Effector CD8-positive, alpha-beta T cell (primary cell): ENCODE measurements at regions not wholly inside any gene's neighbourhood (a gene's known extent, or its start where the extent isn't known, plus 50 kb on each side); places are given as distances from the start of the nearest gene placed in this dataset.

Experiments
- DNase-seq: peaks from one replicate; lab custom pipeline; 2025; lab: John Stamatoyannopoulos, UW

- no peak for DNase-seq
Observed at GRCh38 chr3:6512172-6512800, 348.6 kb upstream of the GRM7 start.

- no peak for DNase-seq
Observed at GRCh38 chr3:6516143-6516542, 344.8 kb upstream of the GRM7 start.

- no peak for DNase-seq
Observed at GRCh38 chr3:6516694-6517093, 344.2 kb upstream of the GRM7 start.

GRCh38 chr3:6518709-6519345 is 342.1 kb upstream of the GRM7 start:
- DNase-seq = no peak

GRCh38 chr3:6521369-6522113 is 339.4 kb upstream of the GRM7 start:
- DNase-seq = no peak

GRCh38 chr3:6522191-6522590 is 338.7 kb upstream of the GRM7 start:
- DNase-seq = no peak

- DNase-seq = no peak
Observed at GRCh38 chr3:6523043-6523442, 337.9 kb upstream of the GRM7 start.

- no peak for DNase-seq
Observed at GRCh38 chr3:6524479-6524878, 336.4 kb upstream of the GRM7 start.

GRCh38 chr3:6526321-6526720 is 334.6 kb upstream of the GRM7 start:
- DNase-seq = no peak

- DNase-seq = no peak
Observed at GRCh38 chr3:6526861-6527260, 334.1 kb upstream of the GRM7 start.

- no peak for DNase-seq
Observed at GRCh38 chr3:6528951-6529350, 332.0 kb upstream of the GRM7 start.

- DNase-seq = no peak
Observed at GRCh38 chr3:6531153-6531552, 329.8 kb upstream of the GRM7 start.

GRCh38 chr3:6532101-6532500 is 328.8 kb upstream of the GRM7 start:
- DNase-seq = no peak

GRCh38 chr3:6540981-6541380 is 319.9 kb upstream of the GRM7 start:
- no peak for DNase-seq

- no peak for DNase-seq
Observed at GRCh38 chr3:6542795-6543194, 318.1 kb upstream of the GRM7 start.

GRCh38 chr3:6549296-6549695 is 311.6 kb upstream of the GRM7 start:
- no peak for DNase-seq

- DNase-seq = no peak
Observed at GRCh38 chr3:6551165-6551564, 309.8 kb upstream of the GRM7 start.

- no peak for DNase-seq
Observed at GRCh38 chr3:6560259-6560658, 300.7 kb upstream of the GRM7 start.

GRCh38 chr3:6567241-6567640 is 293.7 kb upstream of the GRM7 start:
- no peak for DNase-seq

GRCh38 chr3:6568999-6569493 is 291.9 kb upstream of the GRM7 start:
- DNase-seq = no peak

- DNase-seq = no peak
Observed at GRCh38 chr3:6571448-6571847, 289.5 kb upstream of the GRM7 start.

GRCh38 chr3:6577584-6577983 is 283.3 kb upstream of the GRM7 start:
- DNase-seq = no peak

- no peak for DNase-seq
Observed at GRCh38 chr3:6578526-6578925, 282.4 kb upstream of the GRM7 start.
